ENCODE measurements at regions not wholly inside any gene's neighbourhood (a gene's known extent, or its start where the extent isn't known, plus 50 kb on each side); places are given as distances from the start of the nearest gene placed in this dataset.
"Not testable (repeated sequence)": the region's sequence is repeated elsewhere in the genome, so short reads cannot be mapped to it uniquely, and the experiment has no call there.

- no peak for DNase-seq (ENCODE audit: low read depth)
Observed at GRCh38 chr14:43692706-43693105, 814.4 kb downstream of the FSCB start.

GRCh38 chr14:43687921-43688320, 819.2 kb downstream of the FSCB start:
- DNase-seq (ENCODE audit: low read depth) = peak; percentile 69

GRCh38 chr14:43677581-43677980, 829.5 kb downstream of the FSCB start:
- no peak for DNase-seq (ENCODE audit: low read depth)

GRCh38 chr14:43674273-43674672, 832.8 kb downstream of the FSCB start:
- DNase-seq (ENCODE audit: low read depth) = no peak

GRCh38 chr14:43671716-43672485, 835.2 kb downstream of the FSCB start:
- DNase-seq (ENCODE audit: low read depth) = no peak

- no peak for DNase-seq (ENCODE audit: low read depth)
Observed at GRCh38 chr14:43669355-43669754, 837.7 kb downstream of the FSCB start.

GRCh38 chr14:43665570-43666267, 841.4 kb downstream of the FSCB start:
- DNase-seq (ENCODE audit: low read depth) = no peak

- DNase-seq (ENCODE audit: low read depth) = not testable (repeated sequence)
Observed at GRCh38 chr14:43655194-43655593, 851.9 kb downstream of the FSCB start.

- DNase-seq (ENCODE audit: low read depth) = no peak
Observed at GRCh38 chr14:43651896-43652295, 855.2 kb downstream of the FSCB start.

- no peak for DNase-seq (ENCODE audit: low read depth)
Observed at GRCh38 chr14:43651185-43651787, 855.8 kb downstream of the FSCB start.

- no peak for DNase-seq (ENCODE audit: low read depth)
Observed at GRCh38 chr14:43649508-43649907, 857.6 kb downstream of the FSCB start.

- DNase-seq (ENCODE audit: low read depth) = peak; percentile 6
Observed at GRCh38 chr14:43647302-43647701, 859.8 kb downstream of the FSCB start.

GRCh38 chr14:43640718-43641267, 866.3 kb downstream of the FSCB start:
- no peak for DNase-seq (ENCODE audit: low read depth)

- peak; percentile 39 for DNase-seq (ENCODE audit: low read depth)
Observed at GRCh38 chr14:43625294-43625693, 881.8 kb downstream of the FSCB start.

- no peak for DNase-seq (ENCODE audit: low read depth)
Observed at GRCh38 chr14:43621282-43621681, 885.8 kb downstream of the FSCB start.

- no peak for DNase-seq (ENCODE audit: low read depth)
Observed at GRCh38 chr14:43595096-43595772, 911.8 kb downstream of the FSCB start.

GRCh38 chr14:43591776-43592175, 915.3 kb downstream of the FSCB start:
- no peak for DNase-seq (ENCODE audit: low read depth)

- no peak for DNase-seq (ENCODE audit: low read depth)
Observed at GRCh38 chr14:43587183-43587582, 919.9 kb downstream of the FSCB start.

- DNase-seq (ENCODE audit: low read depth) = no peak
Observed at GRCh38 chr14:43579671-43580070, 927.4 kb downstream of the FSCB start.

- no peak for DNase-seq (ENCODE audit: low read depth)
Observed at GRCh38 chr14:43568022-43568421, 939.1 kb downstream of the FSCB start.

- no peak for DNase-seq (ENCODE audit: low read depth)
Observed at GRCh38 chr14:43548368-43548767, 958.7 kb downstream of the FSCB start.

- not testable (repeated sequence) for DNase-seq (ENCODE audit: low read depth)
Observed at GRCh38 chr14:43547596-43547995, 959.5 kb downstream of the FSCB start.

Data from ELR (cell line).